H1 (cell line): ENCODE measurements at regions not wholly inside any gene's neighbourhood (a gene's known extent, or its start where the extent isn't known, plus 50 kb on each side); places are given as distances from the start of the nearest gene placed in this dataset.

Experiments
- RFX5 ChIP-seq: IDR thresholded peaks from 2 replicates; pipeline ENCODE4 v1.6.1; 2011; ENCODE audit warnings: low read depth, low read length, improper control_type of control experiment, borderline replicate concordance
- ZNF274 ChIP-seq: IDR thresholded peaks from 2 replicates; pipeline ENCODE4 v1.7.0; 2012; ENCODE audit warnings: low read length, borderline replicate concordance; ENCODE audit errors: extremely low read depth
- TF ChIP-seq, protein P1 (sequence below): fragments of 300-600 bp; sonication (generic); IDR thresholded peaks from 2 replicates; pipeline ENCODE4 v1.7.1; 2012; ENCODE audit warnings: low read length, moderate library complexity, mild to moderate bottlenecking, inconsistent platforms; ENCODE audit not compliant: insufficient replicate concordance

DNA sequence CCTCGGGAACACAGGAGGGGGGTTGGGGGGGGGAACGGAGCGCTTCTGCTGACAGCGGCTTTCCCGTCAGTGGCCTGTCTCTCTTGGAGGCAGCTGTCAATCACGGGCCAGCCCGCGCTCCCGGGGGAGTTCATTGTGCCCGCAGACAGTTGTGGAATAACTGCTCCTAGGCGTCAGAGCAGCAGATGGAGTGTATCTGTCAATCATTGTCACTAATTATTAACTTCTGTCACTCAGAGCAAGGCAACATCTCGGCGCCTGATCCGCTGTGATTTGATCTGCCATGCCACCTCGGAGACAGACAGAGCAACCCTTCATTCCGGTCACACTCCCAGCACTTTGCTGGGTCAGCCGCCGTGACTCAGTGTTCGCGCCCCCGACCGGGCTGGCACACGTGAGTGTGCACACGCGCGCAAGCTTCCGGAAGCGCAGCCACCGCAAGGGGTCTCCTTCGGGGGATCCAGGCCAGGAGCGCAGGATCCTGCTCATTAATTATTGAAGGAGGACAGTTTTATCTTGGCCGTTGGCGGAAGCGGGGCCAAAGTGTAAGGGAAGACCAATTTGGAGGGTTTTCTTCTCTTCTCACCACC is 75.8 kb downstream of the RRAGC start (continued):
- TF ChIP-seq, protein P1, sequence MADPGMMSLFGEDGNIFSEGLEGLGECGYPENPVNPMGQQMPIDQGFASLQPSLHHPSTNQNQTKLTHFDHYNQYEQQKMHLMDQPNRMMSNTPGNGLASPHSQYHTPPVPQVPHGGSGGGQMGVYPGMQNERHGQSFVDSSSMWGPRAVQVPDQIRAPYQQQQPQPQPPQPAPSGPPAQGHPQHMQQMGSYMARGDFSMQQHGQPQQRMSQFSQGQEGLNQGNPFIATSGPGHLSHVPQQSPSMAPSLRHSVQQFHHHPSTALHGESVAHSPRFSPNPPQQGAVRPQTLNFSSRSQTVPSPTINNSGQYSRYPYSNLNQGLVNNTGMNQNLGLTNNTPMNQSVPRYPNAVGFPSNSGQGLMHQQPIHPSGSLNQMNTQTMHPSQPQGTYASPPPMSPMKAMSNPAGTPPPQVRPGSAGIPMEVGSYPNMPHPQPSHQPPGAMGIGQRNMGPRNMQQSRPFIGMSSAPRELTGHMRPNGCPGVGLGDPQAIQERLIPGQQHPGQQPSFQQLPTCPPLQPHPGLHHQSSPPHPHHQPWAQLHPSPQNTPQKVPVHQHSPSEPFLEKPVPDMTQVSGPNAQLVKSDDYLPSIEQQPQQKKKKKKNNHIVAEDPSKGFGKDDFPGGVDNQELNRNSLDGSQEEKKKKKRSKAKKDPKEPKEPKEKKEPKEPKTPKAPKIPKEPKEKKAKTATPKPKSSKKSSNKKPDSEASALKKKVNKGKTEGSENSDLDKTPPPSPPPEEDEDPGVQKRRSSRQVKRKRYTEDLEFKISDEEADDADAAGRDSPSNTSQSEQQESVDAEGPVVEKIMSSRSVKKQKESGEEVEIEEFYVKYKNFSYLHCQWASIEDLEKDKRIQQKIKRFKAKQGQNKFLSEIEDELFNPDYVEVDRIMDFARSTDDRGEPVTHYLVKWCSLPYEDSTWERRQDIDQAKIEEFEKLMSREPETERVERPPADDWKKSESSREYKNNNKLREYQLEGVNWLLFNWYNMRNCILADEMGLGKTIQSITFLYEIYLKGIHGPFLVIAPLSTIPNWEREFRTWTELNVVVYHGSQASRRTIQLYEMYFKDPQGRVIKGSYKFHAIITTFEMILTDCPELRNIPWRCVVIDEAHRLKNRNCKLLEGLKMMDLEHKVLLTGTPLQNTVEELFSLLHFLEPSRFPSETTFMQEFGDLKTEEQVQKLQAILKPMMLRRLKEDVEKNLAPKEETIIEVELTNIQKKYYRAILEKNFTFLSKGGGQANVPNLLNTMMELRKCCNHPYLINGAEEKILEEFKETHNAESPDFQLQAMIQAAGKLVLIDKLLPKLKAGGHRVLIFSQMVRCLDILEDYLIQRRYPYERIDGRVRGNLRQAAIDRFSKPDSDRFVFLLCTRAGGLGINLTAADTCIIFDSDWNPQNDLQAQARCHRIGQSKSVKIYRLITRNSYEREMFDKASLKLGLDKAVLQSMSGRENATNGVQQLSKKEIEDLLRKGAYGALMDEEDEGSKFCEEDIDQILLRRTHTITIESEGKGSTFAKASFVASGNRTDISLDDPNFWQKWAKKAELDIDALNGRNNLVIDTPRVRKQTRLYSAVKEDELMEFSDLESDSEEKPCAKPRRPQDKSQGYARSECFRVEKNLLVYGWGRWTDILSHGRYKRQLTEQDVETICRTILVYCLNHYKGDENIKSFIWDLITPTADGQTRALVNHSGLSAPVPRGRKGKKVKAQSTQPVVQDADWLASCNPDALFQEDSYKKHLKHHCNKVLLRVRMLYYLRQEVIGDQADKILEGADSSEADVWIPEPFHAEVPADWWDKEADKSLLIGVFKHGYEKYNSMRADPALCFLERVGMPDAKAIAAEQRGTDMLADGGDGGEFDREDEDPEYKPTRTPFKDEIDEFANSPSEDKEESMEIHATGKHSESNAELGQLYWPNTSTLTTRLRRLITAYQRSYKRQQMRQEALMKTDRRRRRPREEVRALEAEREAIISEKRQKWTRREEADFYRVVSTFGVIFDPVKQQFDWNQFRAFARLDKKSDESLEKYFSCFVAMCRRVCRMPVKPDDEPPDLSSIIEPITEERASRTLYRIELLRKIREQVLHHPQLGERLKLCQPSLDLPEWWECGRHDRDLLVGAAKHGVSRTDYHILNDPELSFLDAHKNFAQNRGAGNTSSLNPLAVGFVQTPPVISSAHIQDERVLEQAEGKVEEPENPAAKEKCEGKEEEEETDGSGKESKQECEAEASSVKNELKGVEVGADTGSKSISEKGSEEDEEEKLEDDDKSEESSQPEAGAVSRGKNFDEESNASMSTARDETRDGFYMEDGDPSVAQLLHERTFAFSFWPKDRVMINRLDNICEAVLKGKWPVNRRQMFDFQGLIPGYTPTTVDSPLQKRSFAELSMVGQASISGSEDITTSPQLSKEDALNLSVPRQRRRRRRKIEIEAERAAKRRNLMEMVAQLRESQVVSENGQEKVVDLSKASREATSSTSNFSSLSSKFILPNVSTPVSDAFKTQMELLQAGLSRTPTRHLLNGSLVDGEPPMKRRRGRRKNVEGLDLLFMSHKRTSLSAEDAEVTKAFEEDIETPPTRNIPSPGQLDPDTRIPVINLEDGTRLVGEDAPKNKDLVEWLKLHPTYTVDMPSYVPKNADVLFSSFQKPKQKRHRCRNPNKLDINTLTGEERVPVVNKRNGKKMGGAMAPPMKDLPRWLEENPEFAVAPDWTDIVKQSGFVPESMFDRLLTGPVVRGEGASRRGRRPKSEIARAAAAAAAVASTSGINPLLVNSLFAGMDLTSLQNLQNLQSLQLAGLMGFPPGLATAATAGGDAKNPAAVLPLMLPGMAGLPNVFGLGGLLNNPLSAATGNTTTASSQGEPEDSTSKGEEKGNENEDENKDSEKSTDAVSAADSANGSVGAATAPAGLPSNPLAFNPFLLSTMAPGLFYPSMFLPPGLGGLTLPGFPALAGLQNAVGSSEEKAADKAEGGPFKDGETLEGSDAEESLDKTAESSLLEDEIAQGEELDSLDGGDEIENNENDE = no peak
- TF ChIP-seq RFX5 (no peak), ZNF274 (no peak)
